H9 (cell line): ENCODE measurements at regions not wholly inside any gene's neighbourhood (a gene's known extent, or its start where the extent isn't known, plus 50 kb on each side); places are given as distances from the start of the nearest gene placed in this dataset.

Experiments used
- DNase-seq: peaks from one replicate; pipeline ENCODE4 v3.0.0-alpha.2; 2017
- H2AFZ ChIP-seq: one replicate; pipeline ENCODE4 v1.6.1; 2013; ENCODE audit warnings: mild to moderate bottlenecking, low read length, control low read depth, moderate library complexity
- H2AK5ac ChIP-seq: 2 replicates; pipeline ENCODE4 v1.6.1; 2013; ENCODE audit warnings: low read length, control low read depth, mixed read lengths; ENCODE audit not compliant: insufficient read length
- H2BK120ac ChIP-seq: one replicate; pipeline ENCODE4 v1.6.1; 2013; ENCODE audit warnings: low read depth, mild to moderate bottlenecking, low read length, control low read depth, inconsistent platforms; ENCODE audit not compliant: poor library complexity, severe bottlenecking
- H2BK12ac ChIP-seq: 2 replicates; pipeline ENCODE4 v1.6.1; 2013; ENCODE audit warnings: low read length, control low read depth, mixed read lengths, low read depth; ENCODE audit not compliant: insufficient read length
- H2BK15ac ChIP-seq: 2 replicates; pipeline ENCODE4 v1.6.1; 2013; ENCODE audit warnings: low read depth, low read length, control low read depth
- H2BK20ac ChIP-seq: one replicate; pipeline ENCODE4 v1.6.1; 2013; ENCODE audit warnings: low read depth, mild to moderate bottlenecking, low read length, control low read depth, inconsistent platforms; ENCODE audit not compliant: poor library complexity, severe bottlenecking
- H2BK5ac ChIP-seq: 2 replicates; pipeline ENCODE4 v1.6.1; 2013; ENCODE audit warnings: low read length, control low read depth, mixed read lengths; ENCODE audit not compliant: insufficient read length
- H3K14ac ChIP-seq: 2 replicates; pipeline ENCODE4 v1.6.1; 2013; ENCODE audit warnings: low read length, control low read depth; ENCODE audit not compliant: insufficient read depth
- H3K18ac ChIP-seq: 2 replicates; pipeline ENCODE4 v1.6.1; 2013; ENCODE audit warnings: low read depth, mild to moderate bottlenecking, mixed read lengths, low read length, control low read depth; ENCODE audit not compliant: insufficient read length
- H3K23ac ChIP-seq: 2 replicates; pipeline ENCODE4 v1.6.1; 2013; ENCODE audit warnings: low read length, control low read depth, mixed read lengths, low read depth; ENCODE audit not compliant: insufficient read length
- H3K23me2 ChIP-seq: 2 replicates; pipeline ENCODE4 v1.6.1; 2013; ENCODE audit warnings: low read depth, mild to moderate bottlenecking, mixed read lengths, low read length, control low read depth; ENCODE audit not compliant: insufficient read length, poor library complexity, severe bottlenecking
- H3K27ac ChIP-seq: 2 replicates; pipeline ENCODE4 v1.5.1; 2013; ENCODE audit warnings: low read length, control low read depth, mixed read lengths, low read depth; ENCODE audit not compliant: insufficient read length
- H3K27me3 ChIP-seq: 2 replicates; pipeline ENCODE4 v1.6.1; 2013; ENCODE audit warnings: low read length, control low read depth, inconsistent platforms; ENCODE audit not compliant: insufficient read depth
- H3K4ac ChIP-seq: 2 replicates; pipeline ENCODE4 v1.6.1; 2013; ENCODE audit warnings: low read depth, mild to moderate bottlenecking, control low read depth, inconsistent platforms, low read length, moderate library complexity
- H3K4me1 ChIP-seq: 2 replicates; pipeline ENCODE4 v1.6.1; 2013; ENCODE audit warnings: low read length, control low read depth, inconsistent platforms; ENCODE audit not compliant: insufficient read depth
- H3K4me2 ChIP-seq: 2 replicates; pipeline ENCODE4 v1.6.1; 2013; ENCODE audit warnings: low read length, control low read depth, mixed read lengths; ENCODE audit not compliant: insufficient read length, insufficient read depth
- H3K56ac ChIP-seq: 2 replicates; pipeline ENCODE4 v1.6.1; 2013; ENCODE audit warnings: low read depth, mild to moderate bottlenecking, mixed read lengths, low read length, control low read depth; ENCODE audit not compliant: insufficient read length
- H3K79me1 ChIP-seq: 2 replicates; pipeline ENCODE4 v1.6.1; 2013; ENCODE audit warnings: low read depth, mild to moderate bottlenecking, moderate library complexity, low read length, control low read depth, inconsistent platforms; ENCODE audit not compliant: insufficient read depth, poor library complexity, severe bottlenecking
- H3K79me2 ChIP-seq: 2 replicates; pipeline ENCODE4 v1.6.1; 2013; ENCODE audit warnings: low read length, control low read depth, inconsistent platforms; ENCODE audit not compliant: insufficient read depth
- H3K9ac ChIP-seq: 2 replicates; pipeline ENCODE4 v1.6.1; 2013; ENCODE audit warnings: low read length, control low read depth, mixed read lengths; ENCODE audit not compliant: insufficient read length; ENCODE audit errors: extremely low read depth
- H3K9me3 ChIP-seq: one replicate; pipeline ENCODE4 v1.6.1; 2013; ENCODE audit warnings: low read depth, low read length, inconsistent platforms; ENCODE audit not compliant: control insufficient read depth
- H3T11ph ChIP-seq: one replicate; pipeline ENCODE4 v1.6.1; 2013; ENCODE audit warnings: mild to moderate bottlenecking, low read length, control low read depth, inconsistent platforms
- H4K20me1 ChIP-seq: one replicate; pipeline ENCODE4 v1.6.1; 2013; ENCODE audit not compliant: control insufficient read depth, insufficient read length, insufficient read depth
- H4K5ac ChIP-seq: 2 replicates; pipeline ENCODE4 v1.6.1; 2013; ENCODE audit warnings: low read depth, mild to moderate bottlenecking, mixed read lengths, low read length, control low read depth; ENCODE audit not compliant: insufficient read length
- H4K8ac ChIP-seq: replicated peaks from 2 replicates; pipeline ENCODE4 v1.6.1; 2013; ENCODE audit warnings: low read length, control low read depth, mixed read lengths, low read depth; ENCODE audit not compliant: insufficient read length
- H4K91ac ChIP-seq: 2 replicates; pipeline ENCODE4 v1.6.1; 2013; ENCODE audit warnings: low read depth, mild to moderate bottlenecking, moderate library complexity, mixed read lengths, low read length, control low read depth; ENCODE audit not compliant: insufficient read length
- H3K27ac Mint-ChIP-seq, 3 experiments: 2 replicates in 2 of 3; 3 replicates in 1 of 3; pipeline ENCODE4 v1.8.0; 2020 to 2021; ENCODE audit warnings: mixed read lengths in 3 of 3, mild to moderate bottlenecking in 1 of 3, moderate library complexity in 1 of 3
- H3K27me3 Mint-ChIP-seq: 2 replicates; pipeline ENCODE4 v1.8.0; 2021; ENCODE audit warnings: low read depth, mild to moderate bottlenecking, moderate library complexity, mixed read lengths
- H3K36me3 Mint-ChIP-seq, 3 experiments: 2 replicates in 2 of 3; 3 replicates in 1 of 3; pipeline ENCODE4 v1.8.0; 2020 to 2021; ENCODE audit warnings: low read depth in 3 of 3, mixed read lengths in 3 of 3; ENCODE audit not compliant: insufficient read depth in 1 of 3
- H3K4me1 Mint-ChIP-seq, 2 experiments: 2 replicates each; pipeline ENCODE4 v1.8.0; 2020; ENCODE audit warnings: mixed read lengths in 2 of 2
- H3K4me3 Mint-ChIP-seq, 2 experiments: 2 replicates in 1 of 2; 3 replicates in 1 of 2; pipeline ENCODE4 v1.8.0; 2020 to 2021; ENCODE audit warnings: mild to moderate bottlenecking in 2 of 2, mixed read lengths in 2 of 2, moderate library complexity in 1 of 2
- H3K9me3 Mint-ChIP-seq, 2 experiments: 2 replicates in 1 of 2; 3 replicates in 1 of 2; pipeline ENCODE4 v1.8.0; 2020; ENCODE audit warnings: mild to moderate bottlenecking in 2 of 2, mixed read lengths in 2 of 2, moderate library complexity in 1 of 2
- WGBS: extraction: QIAGEN DNeasy Blood & Tissue Kit; methylation state at CpG from one replicate; pipeline ENCODE4 v1.1.7; 2013; ENCODE audit warnings: missing lambda C conversion rate, low lambda C conversion rate, mixed read lengths; ENCODE audit not compliant: insufficient read length; ENCODE audit errors: extremely low coverage; 5-methylcytosine and 5-hydroxymethylcytosine counted together
- TF ChIP-seq, protein P1 (sequence below): fragments of 200-600 bp; sonication (generic); conservative IDR thresholded peaks from 3 replicates; pipeline ENCODE4 v1.8.0; 2021; ENCODE audit warnings: antibody characterized with exemption, mild to moderate bottlenecking

DNA sequence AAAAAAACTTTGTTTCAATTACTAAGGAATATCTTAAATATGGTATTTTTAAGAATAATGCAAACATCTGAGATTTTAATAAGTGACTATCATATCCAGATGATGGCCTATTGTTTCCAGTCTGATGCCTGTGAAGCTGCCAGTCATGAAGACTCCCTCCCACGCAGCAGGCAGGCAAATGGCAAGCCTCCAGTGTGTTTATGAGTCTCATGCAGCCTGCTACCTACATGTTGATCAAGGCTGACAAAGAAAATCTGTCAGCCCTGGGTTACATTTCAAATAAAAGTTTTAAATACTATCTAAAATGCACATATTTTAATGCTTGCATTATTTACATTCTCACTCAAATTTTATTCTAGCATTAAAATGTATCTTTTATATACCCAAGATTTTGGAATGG is 137.6 kb upstream of the RNPC3 start:
- H3K23me2 ChIP-seq: no peaks in the 10 kb centered on the region
- H4K5ac ChIP-seq: no peak overlapping the region
- no peak overlapping the region for H4K91ac ChIP-seq
- no peak overlapping the region for H3K18ac ChIP-seq
- no peak overlapping the region for H2BK120ac ChIP-seq
- H2AFZ ChIP-seq: no peak overlapping the region
- no peak overlapping the region for H3K4ac ChIP-seq
- Mint-ChIP-seq H3K27ac (no peak overlapping the region), H3K27me3 (no peaks in the 10 kb centered on the region), H3K4me3 (no peak overlapping the region), H3K36me3 (peaks cover 0 to 5% (median 3%) of the 10 kb centered on the region in 3 experiments; a peak in 2 of 7 replicates), H3K9me3 (peaks cover 13% of the 10 kb centered on the region in 2 experiments), H3K4me1 (no peaks in the 10 kb centered on the region)
- H3K9ac ChIP-seq: no peak overlapping the region
- no peaks in the 10 kb centered on the region for H3K4me1 ChIP-seq
- no peak overlapping the region for H2BK12ac ChIP-seq
- no peaks in the 10 kb centered on the region for H4K20me1 ChIP-seq
- no peak overlapping the region for H2BK5ac ChIP-seq
- H2AK5ac ChIP-seq: no peak overlapping the region
- DNase-seq: no peak
- H3K4me2 ChIP-seq: no peak overlapping the region
- H3K56ac ChIP-seq: no peak overlapping the region
- TF ChIP-seq, protein P1, sequence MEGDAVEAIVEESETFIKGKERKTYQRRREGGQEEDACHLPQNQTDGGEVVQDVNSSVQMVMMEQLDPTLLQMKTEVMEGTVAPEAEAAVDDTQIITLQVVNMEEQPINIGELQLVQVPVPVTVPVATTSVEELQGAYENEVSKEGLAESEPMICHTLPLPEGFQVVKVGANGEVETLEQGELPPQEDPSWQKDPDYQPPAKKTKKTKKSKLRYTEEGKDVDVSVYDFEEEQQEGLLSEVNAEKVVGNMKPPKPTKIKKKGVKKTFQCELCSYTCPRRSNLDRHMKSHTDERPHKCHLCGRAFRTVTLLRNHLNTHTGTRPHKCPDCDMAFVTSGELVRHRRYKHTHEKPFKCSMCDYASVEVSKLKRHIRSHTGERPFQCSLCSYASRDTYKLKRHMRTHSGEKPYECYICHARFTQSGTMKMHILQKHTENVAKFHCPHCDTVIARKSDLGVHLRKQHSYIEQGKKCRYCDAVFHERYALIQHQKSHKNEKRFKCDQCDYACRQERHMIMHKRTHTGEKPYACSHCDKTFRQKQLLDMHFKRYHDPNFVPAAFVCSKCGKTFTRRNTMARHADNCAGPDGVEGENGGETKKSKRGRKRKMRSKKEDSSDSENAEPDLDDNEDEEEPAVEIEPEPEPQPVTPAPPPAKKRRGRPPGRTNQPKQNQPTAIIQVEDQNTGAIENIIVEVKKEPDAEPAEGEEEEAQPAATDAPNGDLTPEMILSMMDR: no peak
- H3K27ac ChIP-seq: no peak overlapping the region
- no peak overlapping the region for H3K23ac ChIP-seq
- H4K8ac ChIP-seq: no peak overlapping the region
- H3K14ac ChIP-seq: no peak overlapping the region
- no peaks in the 10 kb centered on the region for H3K27me3 ChIP-seq
- no peaks in the 10 kb centered on the region for H3K79me1 ChIP-seq
- H3T11ph ChIP-seq: no peak overlapping the region
- H2BK20ac ChIP-seq: no peak overlapping the region
- no peak overlapping the region for H2BK15ac ChIP-seq
- H3K79me2 ChIP-seq: no peaks in the 10 kb centered on the region
- H3K9me3 ChIP-seq: no peaks in the 10 kb centered on the region
- no CpG with 5 or more reads among the region's 1 CpG for WGBS
